Loucy (cell line): ENCODE measurements at regions not wholly inside any gene's neighbourhood (a gene's known extent, or its start where the extent isn't known, plus 50 kb on each side); places are given as distances from the start of the nearest gene placed in this dataset.

ENCODE experiments used
- H2AFZ ChIP-seq: fragments of 200-600 bp; sonication (generic); 2 replicates; pipeline ENCODE4 v1.6.0; 2016; ENCODE audit warnings: antibody characterized with exemption, mild to moderate bottlenecking, low read length, moderate library complexity
- H3F3A ChIP-seq: fragments of 200-600 bp; 2 replicates; pipeline ENCODE4 v1.6.0; 2016; ENCODE audit warnings: antibody characterized with exemption, low read depth, mild to moderate bottlenecking
- H3K27me3 ChIP-seq: fragments of 200-600 bp; sonication (generic); 2 replicates; pipeline ENCODE4 v1.6.1; 2014; ENCODE audit warnings: low read length, mild to moderate bottlenecking; ENCODE audit not compliant: insufficient read depth, poor library complexity, severe bottlenecking
- H3K36me3 ChIP-seq: fragments of 200-600 bp; sonication (generic); 2 replicates; pipeline ENCODE4 v1.6.1; 2016; ENCODE audit warnings: low read length; ENCODE audit not compliant: insufficient read depth
- H3K4me1 ChIP-seq: fragments of 200-600 bp; sonication (generic); 2 replicates; pipeline ENCODE4 v1.5.1; 2014; ENCODE audit warnings: low read length, mild to moderate bottlenecking; ENCODE audit not compliant: insufficient read depth, poor library complexity, severe bottlenecking
- H3K4me2 ChIP-seq: fragments of 200-600 bp; sonication (generic); 2 replicates; pipeline ENCODE4 v1.6.0; 2014; ENCODE audit warnings: antibody characterized with exemption, low read length, low read depth, mild to moderate bottlenecking; ENCODE audit not compliant: poor library complexity, severe bottlenecking
- H3K4me3 ChIP-seq: fragments of 200-600 bp; sonication (generic); 2 replicates; pipeline ENCODE4 v1.5.1; 2014; ENCODE audit warnings: low read length, mild to moderate bottlenecking, mixed read lengths; ENCODE audit not compliant: poor library complexity, severe bottlenecking
- H3K79me2 ChIP-seq: fragments of 200-600 bp; sonication (generic); 2 replicates; pipeline ENCODE4 v1.6.1; 2014; ENCODE audit warnings: low read length; ENCODE audit not compliant: insufficient read depth
- H3K9ac ChIP-seq: fragments of 200-600 bp; sonication (generic); 2 replicates; pipeline ENCODE4 v1.6.0; 2014; ENCODE audit warnings: mild to moderate bottlenecking, low read depth, low read length, moderate library complexity; ENCODE audit not compliant: poor library complexity, severe bottlenecking
- H3K9me2 ChIP-seq: fragments of 200-600 bp; sonication (generic); replicated peaks from 2 replicates; pipeline ENCODE4 v1.6.1; 2016; ENCODE audit warnings: low read depth, low read length, mixed read lengths
- H3K9me3 ChIP-seq: fragments of 200-600 bp; sonication (generic); 2 replicates; pipeline ENCODE4 v1.6.1; 2014; ENCODE audit warnings: mild to moderate bottlenecking, antibody characterized with exemption, low read length, low read depth; ENCODE audit not compliant: insufficient read depth
- H4K20me1 ChIP-seq: fragments of 200-600 bp; sonication (generic); 2 replicates; pipeline ENCODE4 v1.6.0; 2014; ENCODE audit warnings: antibody characterized with exemption, low read length, mild to moderate bottlenecking; ENCODE audit not compliant: insufficient read depth, poor library complexity, severe bottlenecking
- CTCF ChIP-seq: fragments of 200-600 bp; sonication (generic); conservative IDR thresholded peaks from 2 replicates; pipeline ENCODE4 v1.5.1; 2014; ENCODE audit warnings: mild to moderate bottlenecking, antibody characterized with exemption, low read length
- EZH2phosphoT487 ChIP-seq: fragments of 200-600 bp; IDR thresholded peaks from 2 replicates; pipeline ENCODE4 v1.6.1; 2018; ENCODE audit warnings: antibody characterized with exemption, mild to moderate bottlenecking, moderate library complexity, borderline replicate concordance

GRCh38 chr6:119874381-119874780 lies 524.8 kb upstream of the MAN1A1 start:
- Histone ChIP-seq H3K9me2 (no peaks in the 10 kb centered on the region), H3K9me3 (no peaks in the 10 kb centered on the region), H3K79me2 (no peaks in the 10 kb centered on the region), H3K4me3 (no peak overlapping the region), H3K4me1 (no peaks in the 10 kb centered on the region), H2AFZ (no peak overlapping the region), H3K36me3 (no peaks in the 10 kb centered on the region), H4K20me1 (no peaks in the 10 kb centered on the region), H3K9ac (no peak overlapping the region), H3K4me2 (no peak overlapping the region), H3K27me3 (no peaks in the 10 kb centered on the region), H3F3A (no peaks in the 10 kb centered on the region)
- TF ChIP-seq CTCF (no peak), EZH2phosphoT487 (no peak)

GRCh38 chr6:119873107-119873506 lies 523.5 kb upstream of the MAN1A1 start:
- Histone ChIP-seq H3K9me2 (no peaks in the 10 kb centered on the region), H3K36me3 (no peaks in the 10 kb centered on the region), H3K4me2 (no peak overlapping the region), H3K9me3 (no peaks in the 10 kb centered on the region), H2AFZ (no peak overlapping the region), H3K4me1 (no peaks in the 10 kb centered on the region), H3K4me3 (no peak overlapping the region), H3K9ac (no peak overlapping the region), H3K27me3 (no peaks in the 10 kb centered on the region), H4K20me1 (no peaks in the 10 kb centered on the region), H3K79me2 (no peaks in the 10 kb centered on the region), H3F3A (no peaks in the 10 kb centered on the region)
- TF ChIP-seq EZH2phosphoT487 (no peak), CTCF (no peak)

- no peaks in the 10 kb centered on the region for H3F3A ChIP-seq
- no peaks in the 10 kb centered on the region for H3K4me1 ChIP-seq
- no peaks in the 10 kb centered on the region for H3K9me3 ChIP-seq
- no peak overlapping the region for H3K4me2 ChIP-seq
- no peaks in the 10 kb centered on the region for H3K9me2 ChIP-seq
- H3K36me3 ChIP-seq = no peaks in the 10 kb centered on the region
- no peaks in the 10 kb centered on the region for H3K27me3 ChIP-seq
- H3K9ac ChIP-seq = no peak overlapping the region
- no peak overlapping the region for H3K4me3 ChIP-seq
- no peaks in the 10 kb centered on the region for H3K79me2 ChIP-seq
- no peaks in the 10 kb centered on the region for H4K20me1 ChIP-seq
- H2AFZ ChIP-seq = no peak overlapping the region
- TF ChIP-seq EZH2phosphoT487 = no peak
- no peak for TF ChIP-seq CTCF
Observed at GRCh38 chr6:119871520-119871919, 522.0 kb upstream of the MAN1A1 start.
